Neural crest cell (in vitro differentiated cells): ENCODE measurements at regions not wholly inside any gene's neighbourhood (a gene's known extent, or its start where the extent isn't known, plus 50 kb on each side); places are given as distances from the start of the nearest gene placed in this dataset.

ENCODE experiments used
- DNase-seq: peaks from one replicate; pipeline ENCODE4 v3.0.0; 2021; ENCODE audit warnings: low read depth, mixed read lengths, low spot score
- H3K27ac Mint-ChIP-seq: one replicate; pipeline ENCODE4 v1.8.0; 2021; ENCODE audit warnings: mild to moderate bottlenecking, mixed read lengths; ENCODE audit not compliant: unreplicated experiment
- H3K27me3 Mint-ChIP-seq: 2 replicates; pipeline ENCODE4 v1.8.0; 2021; ENCODE audit warnings: low read depth, mild to moderate bottlenecking, mixed read lengths
- H3K36me3 Mint-ChIP-seq: 2 replicates; pipeline ENCODE4 v1.8.0; 2021; ENCODE audit warnings: low read depth, mild to moderate bottlenecking, mixed read lengths
- H3K4me1 Mint-ChIP-seq: 2 replicates; pipeline ENCODE4 v1.8.0; 2021; ENCODE audit warnings: mixed read lengths
- H3K4me3 Mint-ChIP-seq: one replicate; pipeline ENCODE4 v1.8.0; 2021; ENCODE audit warnings: mild to moderate bottlenecking, mixed read lengths
- H3K9me3 Mint-ChIP-seq: 2 replicates; pipeline ENCODE4 v1.8.0; 2021; ENCODE audit warnings: mixed read lengths
- CTCF ChIP-seq: fragments of 200-600 bp; sonication (generic); conservative IDR thresholded peaks from 2 replicates; pipeline ENCODE4 v1.5.0; 2021; ENCODE audit warnings: antibody characterized with exemption, mild to moderate bottlenecking

GRCh38 chr13:76745261-76746200, 140.7 kb downstream of the KCTD12 start:
- Mint-ChIP-seq H3K36me3 (no peaks in the 10 kb centered on the region), H3K4me3 (no peak overlapping the region), H3K9me3 (peaks cover 9% of the 10 kb centered on the region), H3K27ac (no peak overlapping the region), H3K4me1 (no peaks in the 10 kb centered on the region), H3K27me3 (no peaks in the 10 kb centered on the region)
- no peak for DNase-seq
- no peak for TF ChIP-seq CTCF

- Mint-ChIP-seq H3K36me3 (no peaks in the 10 kb centered on the region), H3K9me3 (peaks cover 9% of the 10 kb centered on the region), H3K4me3 (no peak overlapping the region), H3K27me3 (no peaks in the 10 kb centered on the region), H3K27ac (no peak overlapping the region), H3K4me1 (no peaks in the 10 kb centered on the region)
- TF ChIP-seq CTCF = no peak
- DNase-seq = no peak
Observed at GRCh38 chr13:76741624-76742023, 144.6 kb downstream of the KCTD12 start.

- no peak overlapping the region for H3K27ac Mint-ChIP-seq
- H3K4me3 Mint-ChIP-seq = no peak overlapping the region
- TF ChIP-seq CTCF = no peak
- no peaks in the 10 kb centered on the region for H3K27me3 Mint-ChIP-seq
- no peaks in the 10 kb centered on the region for H3K36me3 Mint-ChIP-seq
- H3K9me3 Mint-ChIP-seq = peaks cover 9% of the 10 kb centered on the region
- H3K4me1 Mint-ChIP-seq = no peaks in the 10 kb centered on the region
- no peak for DNase-seq
Observed at GRCh38 chr13:76741046-76741445, 145.2 kb downstream of the KCTD12 start.

- H3K4me1 Mint-ChIP-seq = no peaks in the 10 kb centered on the region
- H3K27ac Mint-ChIP-seq = no peak overlapping the region
- peaks cover 9% of the 10 kb centered on the region for H3K9me3 Mint-ChIP-seq
- no peak for DNase-seq
- no peak for TF ChIP-seq CTCF
- no peaks in the 10 kb centered on the region for H3K27me3 Mint-ChIP-seq
- no peaks in the 10 kb centered on the region for H3K36me3 Mint-ChIP-seq
- H3K4me3 Mint-ChIP-seq = no peak overlapping the region
Observed at GRCh38 chr13:76738616-76739015, 147.6 kb downstream of the KCTD12 start.

- Mint-ChIP-seq H3K9me3 (peaks cover 9% of the 10 kb centered on the region), H3K4me1 (no peaks in the 10 kb centered on the region), H3K36me3 (no peaks in the 10 kb centered on the region), H3K4me3 (no peak overlapping the region), H3K27ac (no peak overlapping the region), H3K27me3 (no peaks in the 10 kb centered on the region)
- DNase-seq = no peak
- TF ChIP-seq CTCF = no peak
Observed at GRCh38 chr13:76737526-76737925, 148.7 kb downstream of the KCTD12 start.
